GM23338 (cell line): ENCODE measurements at regions not wholly inside any gene's neighbourhood (a gene's known extent, or its start where the extent isn't known, plus 50 kb on each side); places are given as distances from the start of the nearest gene placed in this dataset.

Experiments used
- CREB1 ChIP-seq: fragments of 250-450 bp; sonication (Bioruptor Pico); IDR thresholded peaks from 2 replicates; pipeline ENCODE4 v1.5.0; 2020; ENCODE audit warnings: low read depth, mild to moderate bottlenecking, moderate library complexity
- CTCF ChIP-seq, 2 experiments: fragments of 200-600 bp in 1 of 2; sonication (generic) in 1 of 2; conservative IDR thresholded peaks; 2 replicates each; pipeline versions ENCODE4 v1.5.1 to v1.6.1; 2016 to 2017; ENCODE audit warnings: antibody characterized with exemption in 2 of 2, low read depth in 2 of 2, mild to moderate bottlenecking in 2 of 2, moderate library complexity in 1 of 2
- EZH2 ChIP-seq: fragments of 200-600 bp; sonication (generic); IDR thresholded peaks from one replicate; pipeline ENCODE4 v1.8.0; 2017; ENCODE audit warnings: antibody characterized with exemption, mild to moderate bottlenecking, low read depth; ENCODE audit not compliant: unreplicated experiment
- EZH2phosphoT487 ChIP-seq: fragments of 200-600 bp; sonication (generic); IDR thresholded peaks from one replicate; pipeline ENCODE4 v1.8.1; 2018; ENCODE audit warnings: antibody characterized with exemption; ENCODE audit not compliant: unreplicated experiment
- POLR2AphosphoS5 ChIP-seq: IDR thresholded peaks from 2 replicates; pipeline ENCODE4 v1.6.1; 2016; ENCODE audit warnings: antibody characterized with exemption, low read depth
- REST ChIP-seq: IDR thresholded peaks from one replicate; pipeline ENCODE4 v1.6.1; 2018; ENCODE audit warnings: antibody characterized with exemption; ENCODE audit not compliant: unreplicated experiment

- TF ChIP-seq CTCF (conservative IDR thresholded peaks at IDR 0.05; ENCODE audit: low read depth in 2 of 2) (no peak), EZH2phosphoT487 (no peak), POLR2AphosphoS5 (no peak), EZH2 (no peak), CREB1 (CRISPR knock-in tag) (no peak), REST (no peak)
These were observed 502.0 kb downstream of the LIG4 start for GRCh38 chr13:107713314-107713713.
